Activated CD8-positive, alpha-beta memory T cell treated with anti-CD3 and anti-CD28 coated beads for 36 hours (primary cell): ENCODE measurements at regions not wholly inside any gene's neighbourhood (a gene's known extent, or its start where the extent isn't known, plus 50 kb on each side); places are given as distances from the start of the nearest gene placed in this dataset.
"Not testable (repeated sequence)": the region's sequence is repeated elsewhere in the genome, so short reads cannot be mapped to it uniquely, and the experiment has no call there.

Source experiments
- CTCF ChIA-PET: fragments of 350-600 bp; sonication (Branson Sonifier 250); formaldehyde crosslinking; loops from one replicate; lab custom pipeline; 2021; ENCODE audit warnings: antibody characterized with exemption; lab: Charles Lee
- POLR2A ChIA-PET: fragments of 350-600 bp; sonication (Branson Sonifier 250); formaldehyde crosslinking; loops from one replicate; lab custom pipeline; 2021; ENCODE audit warnings: antibody characterized with exemption; lab: Charles Lee

- ChIA-PET CTCF (interaction anchor here (0.6 kb wide), 1 partner anchor 982 kb away, joined by 3 read pairs; no protein-coding TSS in a partner anchor), POLR2A (no interaction called here)
These were observed 407.2 kb downstream of the KCNRG start for GRCh38 chr13:50422181-50423148.

- CTCF ChIA-PET: no interaction called here
- POLR2A ChIA-PET: no interaction called here
These were observed 409.7 kb downstream of the KCNRG start for GRCh38 chr13:50424993-50425392.

DNA sequence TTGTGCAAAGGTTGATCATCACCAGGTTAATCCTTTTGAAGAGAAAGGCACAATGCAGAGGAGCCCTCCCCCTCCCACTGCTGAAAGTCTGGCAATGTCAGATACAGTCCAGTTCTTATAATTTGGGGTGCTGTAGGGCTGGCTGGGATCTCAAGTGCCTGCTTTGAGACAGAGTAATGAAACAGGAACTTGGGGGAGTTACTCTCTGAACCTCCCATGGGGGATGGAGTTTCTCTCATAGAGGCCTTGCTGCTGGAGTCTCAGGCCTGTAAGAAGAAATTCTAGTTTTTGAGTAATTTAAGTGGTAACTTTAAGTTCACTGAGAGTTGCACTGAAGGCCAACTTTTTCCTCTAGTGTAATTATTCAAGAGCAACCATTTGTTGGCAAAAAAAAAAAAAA lies 410.5 kb downstream of the KCNRG start:
- CTCF ChIA-PET: interaction anchor here (0.9 kb wide), 1 partner anchor 187 kb away, joined by 3 read pairs; no protein-coding TSS in a partner anchor
- POLR2A ChIA-PET: no interaction called here

- ChIA-PET POLR2A (no interaction called here), CTCF (interaction anchor here (0.6 kb wide), 1 partner anchor 500 kb away, joined by 3 read pairs; no protein-coding TSS in a partner anchor)
These were observed 411.7 kb downstream of the KCNRG start for GRCh38 chr13:50426927-50427326.

DNA sequence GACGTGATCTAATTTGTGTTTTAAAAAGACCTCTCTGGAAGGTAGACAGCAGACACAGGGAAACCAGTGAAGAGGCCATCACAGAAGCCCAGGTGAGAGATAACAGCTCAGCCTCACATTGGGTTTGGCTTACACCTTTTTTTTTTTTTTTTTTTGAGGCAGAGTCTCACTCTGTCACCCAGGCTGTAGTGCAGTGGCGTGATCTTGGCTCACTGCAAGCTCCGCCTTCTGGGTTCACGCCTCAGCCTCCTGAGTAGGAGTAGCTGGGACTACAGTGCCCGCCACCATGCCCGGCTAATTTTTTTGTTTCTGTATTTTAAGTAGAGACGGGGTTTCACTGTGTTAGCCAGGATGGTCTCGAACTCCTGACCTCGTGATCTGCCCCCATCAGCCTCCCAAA lies 412.3 kb downstream of the KCNRG start:
- POLR2A ChIA-PET: not testable (repeated sequence)
- CTCF ChIA-PET: interaction anchor here (0.6 to 1.1 kb wide), 2 partner anchors 41 to 501 kb away, joined by 3 read pairs; no protein-coding TSS in a partner anchor

GRCh38 chr13:50428183-50428877 lies 413.1 kb downstream of the KCNRG start:
- POLR2A ChIA-PET: interaction anchor here (1.2 to 1.3 kb wide), 2 partner anchors 21 to 63 kb away, joined by 3 to 5 read pairs; no protein-coding TSS in a partner anchor
- CTCF ChIA-PET: interaction anchor here (0.5 to 1.1 kb wide), 3 partner anchors 12 to 177 kb away, joined by 3 to 4 read pairs (median 3); no protein-coding TSS in a partner anchor

- POLR2A ChIA-PET: no interaction called here
- CTCF ChIA-PET: interaction anchor here (0.7 kb wide), 1 partner anchor 10 kb away, joined by 3 read pairs; no protein-coding TSS in a partner anchor
These were observed 408.5 kb downstream of the DLEU7 start for GRCh38 chr13:50435011-50435410.

- CTCF ChIA-PET: no interaction called here
These were observed 406.2 kb downstream of the DLEU7 start for GRCh38 chr13:50437252-50437651.

DNA sequence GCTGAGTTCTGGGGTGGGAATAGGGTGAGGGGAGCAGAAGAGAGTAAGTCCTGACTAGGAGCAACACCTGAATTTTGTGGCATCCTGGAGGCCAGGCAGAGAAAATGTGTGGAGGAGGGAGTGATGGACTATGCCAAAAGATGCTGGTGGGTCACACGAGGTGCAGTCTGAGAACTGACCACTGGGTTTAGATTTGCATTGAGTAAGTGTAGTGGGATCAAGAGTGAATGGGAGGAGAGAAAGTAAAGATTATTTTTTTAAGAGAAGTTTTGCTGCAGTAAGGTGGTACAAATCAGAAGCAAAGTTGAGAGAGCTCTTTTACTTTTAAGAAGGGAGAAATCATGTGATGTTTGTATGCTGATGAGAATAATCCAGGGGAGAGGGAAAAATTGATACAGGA lies 405.1 kb downstream of the DLEU7 start:
- ChIA-PET CTCF (no interaction called here), POLR2A (no interaction called here)

More at GRCh38 chr13:50437252-50437651, 406.2 kb downstream of the DLEU7 start:
- POLR2A ChIA-PET: no interaction called here

DNA sequence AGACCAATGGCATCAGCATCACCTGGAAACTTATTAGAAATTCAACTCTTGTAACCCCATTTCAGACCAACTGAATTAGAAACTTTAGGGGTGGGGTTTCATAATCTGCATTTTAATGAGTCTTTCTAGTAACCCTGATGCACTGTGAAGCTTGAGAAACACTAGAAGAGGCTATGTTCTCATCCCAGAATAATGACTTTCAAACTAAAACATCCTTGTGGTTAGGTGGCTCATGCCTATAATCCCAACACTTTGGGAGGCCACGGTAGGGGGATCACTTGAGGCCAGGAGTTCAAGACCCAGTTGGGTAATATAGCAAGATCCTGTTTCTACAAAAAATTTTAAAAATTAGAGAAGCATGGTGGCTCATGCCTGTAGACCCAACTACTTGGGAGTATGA lies 402.4 kb downstream of the DLEU7 start:
- ChIA-PET CTCF (no interaction called here), POLR2A (no interaction called here)

DNA sequence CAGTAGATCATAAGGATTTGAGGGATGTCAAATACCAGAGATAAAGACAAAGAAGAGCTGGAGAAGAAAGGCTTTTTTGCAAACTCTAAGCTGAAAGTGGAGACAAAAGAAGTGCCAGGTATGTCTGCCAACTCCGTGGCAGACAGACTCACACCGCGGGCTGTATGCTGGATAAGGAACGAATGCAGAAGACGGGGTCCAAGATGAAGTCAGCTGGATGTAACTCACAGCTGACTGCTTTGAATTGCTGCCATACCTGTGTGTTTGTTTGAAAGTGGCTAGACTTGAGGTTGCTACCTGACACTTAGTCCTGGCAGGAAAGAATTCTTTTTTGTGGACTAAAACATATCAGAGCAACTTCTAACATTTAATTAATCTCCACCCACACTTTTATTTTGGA lies 398.8 kb downstream of the DLEU7 start:
- CTCF ChIA-PET: interaction anchor here (0.9 kb wide), 1 partner anchor 10 kb away, joined by 3 read pairs; no protein-coding TSS in a partner anchor
- POLR2A ChIA-PET: no interaction called here

GRCh38 chr13:50446611-50447010 lies 396.9 kb downstream of the DLEU7 start:
- ChIA-PET POLR2A (interaction anchor here (0.7 kb wide), 1 partner anchor 420 kb away, joined by 15 read pairs; no protein-coding TSS in a partner anchor), CTCF (no interaction called here)

DNA sequence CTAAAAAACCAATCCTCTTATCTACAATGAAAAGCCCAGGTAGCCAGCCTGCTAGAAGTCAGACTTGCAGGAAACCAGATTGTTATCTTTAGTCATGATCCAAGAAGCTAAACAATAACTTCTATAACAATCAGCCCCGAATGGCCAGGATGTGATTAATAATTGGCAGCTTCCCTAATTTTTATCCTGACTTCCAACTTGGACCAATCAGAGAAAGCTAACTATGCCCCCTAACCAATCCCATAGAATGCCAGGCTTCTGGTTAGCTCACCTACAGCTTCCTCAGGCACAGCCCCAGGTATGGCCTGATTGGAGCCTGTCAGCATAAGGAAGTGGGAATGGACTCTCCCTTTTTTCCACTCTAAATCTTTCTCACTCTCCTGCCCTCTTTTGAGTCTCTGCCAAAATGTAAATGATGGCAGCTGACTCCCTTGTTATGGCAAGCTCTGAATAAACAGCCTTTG lies 394.9 kb downstream of the DLEU7 start:
- CTCF ChIA-PET: no interaction called here
- POLR2A ChIA-PET: no interaction called here

- CTCF ChIA-PET: no interaction called here
These were observed 394.0 kb downstream of the DLEU7 start for GRCh38 chr13:50449465-50449864.

GRCh38 chr13:50450279-50450678 lies 393.2 kb downstream of the DLEU7 start:
- ChIA-PET POLR2A (interaction anchor here (0.9 kb wide), 1 partner anchor 21 kb away, joined by 5 read pairs; no protein-coding TSS in a partner anchor), CTCF (no interaction called here)

More at GRCh38 chr13:50449465-50449864, 394.0 kb downstream of the DLEU7 start:
- POLR2A ChIA-PET: interaction anchor here (0.9 kb wide), 1 partner anchor 20 kb away, joined by 5 read pairs; no protein-coding TSS in a partner anchor

GRCh38 chr13:50451609-50452008 lies 391.9 kb downstream of the DLEU7 start:
- ChIA-PET POLR2A (no interaction called here), CTCF (no interaction called here)

DNA sequence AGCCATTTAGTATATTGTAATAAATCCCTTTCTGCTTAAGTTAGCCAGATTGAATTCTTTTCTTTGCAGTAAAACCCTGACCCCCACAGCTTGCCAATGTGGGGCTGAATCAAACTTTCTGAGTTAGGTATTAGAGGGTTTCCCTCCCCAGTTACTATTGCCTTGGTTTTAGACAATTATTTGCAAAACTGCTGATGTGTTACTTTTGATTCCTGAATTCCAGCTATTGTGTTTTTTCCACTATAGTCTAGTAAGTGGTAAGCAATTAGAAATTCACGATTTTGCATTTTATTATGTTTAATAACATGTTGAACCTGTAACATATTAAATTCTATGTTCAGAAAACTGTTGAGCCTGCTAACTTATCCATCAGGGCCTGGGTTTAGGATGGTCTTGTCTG lies 391.5 kb downstream of the DLEU7 start:
- POLR2A ChIA-PET: no interaction called here
- CTCF ChIA-PET: no interaction called here

DNA sequence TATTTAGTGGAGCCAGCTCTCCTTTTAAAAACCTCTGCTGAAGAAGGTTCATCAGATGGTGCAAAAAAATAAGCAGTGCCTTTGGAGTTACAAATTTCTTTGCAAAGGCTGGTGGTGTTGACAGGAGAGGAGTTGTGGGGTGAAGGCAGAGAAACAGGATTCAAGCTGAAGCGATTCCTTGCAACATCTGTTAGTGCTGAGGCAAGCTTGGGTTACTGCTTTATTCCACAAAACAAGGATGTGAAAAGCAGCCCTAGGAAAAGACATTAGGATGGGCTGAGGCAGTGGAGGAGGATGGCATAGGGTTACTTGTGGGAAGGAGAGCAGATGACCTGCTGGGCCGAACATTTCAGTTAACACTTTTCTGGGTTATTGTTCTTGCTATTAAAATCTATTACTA lies 390.7 kb downstream of the DLEU7 start:
- CTCF ChIA-PET: no interaction called here
- POLR2A ChIA-PET: no interaction called here

DNA sequence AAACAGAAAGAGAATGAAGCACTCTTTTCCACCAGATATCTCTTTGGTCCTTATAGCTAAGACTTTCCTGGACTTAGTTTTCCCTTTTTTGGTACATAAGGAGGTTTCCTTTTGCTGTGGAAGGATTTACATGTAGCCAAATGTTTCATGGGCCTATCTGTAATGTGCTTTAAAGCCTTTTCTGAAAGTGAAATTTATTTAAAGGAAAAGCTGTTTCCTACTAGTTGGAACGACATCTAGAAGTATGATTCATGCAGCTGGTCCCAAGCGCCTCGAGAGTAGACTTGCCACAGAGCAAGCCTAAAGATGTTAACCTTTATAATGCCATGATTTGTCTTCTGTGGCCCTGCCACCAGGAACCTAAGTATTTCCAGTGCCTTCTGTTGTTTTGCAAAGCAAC lies 390.3 kb downstream of the DLEU7 start:
- ChIA-PET POLR2A (no interaction called here), CTCF (interaction anchor here (0.6 kb wide), 1 partner anchor 345 kb away, joined by 3 read pairs; no protein-coding TSS in a partner anchor)
